Esophagus muscularis mucosa (tissue), 4 donors: ENCODE measurements at regions not wholly inside any gene's neighbourhood (a gene's known extent, or its start where the extent isn't known, plus 50 kb on each side); places are given as distances from the start of the nearest gene placed in this dataset.

Experiments used
- DNase-seq: peaks from one replicate; pipeline ENCODE4 v3.0.0-alpha.2; 2017; ENCODE audit errors: extremely low spot score
- H3K27ac ChIP-seq, 4 donors: fragments of 200-600 bp; sonication (generic); replicated peaks in 1 of 4; 1 replicate in 3 of 4; 2 replicates in 1 of 4; pipeline ENCODE4 v1.5.1; 2016 to 2019; ENCODE audit warnings: mild to moderate bottlenecking in 1 of 4
- H3K27me3 ChIP-seq, 4 donors: fragments of 200-600 bp; sonication (generic); one replicate each; pipeline versions ENCODE4 v1.5.1 to v1.6.0; 2016 to 2019
- H3K36me3 ChIP-seq, 4 donors: fragments of 200-600 bp; sonication (generic); one replicate each; pipeline ENCODE4 v1.5.1; 2016 to 2019
- H3K4me1 ChIP-seq, 4 donors: fragments of 200-600 bp; sonication (generic); one replicate each; pipeline ENCODE4 v1.5.1; 2016 to 2019
- H3K4me3 ChIP-seq, 4 donors: fragments of 200-600 bp; sonication (generic); 1 replicate in 2 of 4; 2 replicates in 2 of 4; pipeline ENCODE4 v1.5.1; 2016 to 2019; ENCODE audit warnings: mild to moderate bottlenecking in 4 of 4, moderate library complexity in 1 of 4
- H3K9me3 ChIP-seq, 4 donors: fragments of 200-600 bp; sonication (generic); 1 replicate in 3 of 4; 2 replicates in 1 of 4; pipeline ENCODE4 v1.5.1; 2016 to 2019
- EP300 ChIP-seq: sonication (generic); formaldehyde crosslinking; IDR thresholded peaks from one replicate; pipeline ENCODE4 v1.6.1; 2017; ENCODE audit warnings: antibody characterized with exemption
- POLR2A ChIP-seq: fragments of 450-650 bp; IDR thresholded peaks from one replicate; pipeline ENCODE4 v1.6.1; 2017; ENCODE audit warnings: antibody characterized with exemption, moderate library complexity, mild to moderate bottlenecking, low read depth
- POLR2AphosphoS5 ChIP-seq, 2 donors: sonication (generic); formaldehyde crosslinking; IDR thresholded peaks; one replicate each; pipeline ENCODE4 v1.6.1; 2017; ENCODE audit warnings: antibody characterized with exemption in 2 of 2
- WGBS: methylation state at CpG from one replicate; pipeline ENCODE4 v1.1.5; 2018; 5-methylcytosine and 5-hydroxymethylcytosine counted together
- intact Hi-C: fragments of 100-400 bp; cut with DNase I; formaldehyde crosslinking; loops from one replicate; pipeline ENCODE4 v1.15.1; 2023
- TF ChIP-seq, protein P1 (sequence below), 3 experiments: fragments of 200-600 bp in 2 of 3; fragments of 450-650 bp in 1 of 3; sonication (generic) in 2 of 3; IDR thresholded peaks; one replicate each; pipeline ENCODE4 v1.5.1; 2017 to 2019; ENCODE audit warnings: antibody characterized with exemption in 3 of 3, mild to moderate bottlenecking in 2 of 3, moderate library complexity in 1 of 3

GRCh38 chr6:140571145-140571544 is 1196.7 kb upstream of the CITED2 start:
- H3K27ac ChIP-seq: no peak overlapping the region
- intact Hi-C loops: no loop called here
- TF ChIP-seq EP300 (no peak), POLR2A (no peak), POLR2AphosphoS5 (IDR thresholded peaks at IDR 0.05) (no peak)
- TF ChIP-seq, protein P1, sequence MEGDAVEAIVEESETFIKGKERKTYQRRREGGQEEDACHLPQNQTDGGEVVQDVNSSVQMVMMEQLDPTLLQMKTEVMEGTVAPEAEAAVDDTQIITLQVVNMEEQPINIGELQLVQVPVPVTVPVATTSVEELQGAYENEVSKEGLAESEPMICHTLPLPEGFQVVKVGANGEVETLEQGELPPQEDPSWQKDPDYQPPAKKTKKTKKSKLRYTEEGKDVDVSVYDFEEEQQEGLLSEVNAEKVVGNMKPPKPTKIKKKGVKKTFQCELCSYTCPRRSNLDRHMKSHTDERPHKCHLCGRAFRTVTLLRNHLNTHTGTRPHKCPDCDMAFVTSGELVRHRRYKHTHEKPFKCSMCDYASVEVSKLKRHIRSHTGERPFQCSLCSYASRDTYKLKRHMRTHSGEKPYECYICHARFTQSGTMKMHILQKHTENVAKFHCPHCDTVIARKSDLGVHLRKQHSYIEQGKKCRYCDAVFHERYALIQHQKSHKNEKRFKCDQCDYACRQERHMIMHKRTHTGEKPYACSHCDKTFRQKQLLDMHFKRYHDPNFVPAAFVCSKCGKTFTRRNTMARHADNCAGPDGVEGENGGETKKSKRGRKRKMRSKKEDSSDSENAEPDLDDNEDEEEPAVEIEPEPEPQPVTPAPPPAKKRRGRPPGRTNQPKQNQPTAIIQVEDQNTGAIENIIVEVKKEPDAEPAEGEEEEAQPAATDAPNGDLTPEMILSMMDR (IDR thresholded peaks at IDR 0.05): no peak
- no peaks in the 10 kb centered on the region for H3K27me3 ChIP-seq
- H3K9me3 ChIP-seq: no peaks in the 10 kb centered on the region
- H3K4me3 ChIP-seq: no peak overlapping the region
- no peaks in the 10 kb centered on the region for H3K36me3 ChIP-seq
- no peak for DNase-seq
- H3K4me1 ChIP-seq: peaks cover 18 to 35% (median 28%) of the 10 kb centered on the region in 4 donors

- intact Hi-C loops: no loop called here
- DNase-seq: no peak
- WGBS: 61% methylated on average over 2 of the region's 2 CpGs
- TF ChIP-seq EP300 (no peak), POLR2A (no peak), POLR2AphosphoS5 (IDR thresholded peaks at IDR 0.05) (no peak)
- TF ChIP-seq, protein P1 (IDR thresholded peaks at IDR 0.05): no peak
- Histone ChIP-seq H3K36me3 (no peaks in the 10 kb centered on the region), H3K9me3 (no peaks in the 10 kb centered on the region), H3K27ac (peak overlapping the region; percentile 57 to 67 (median 60)), H3K4me3 (no peak overlapping the region), H3K27me3 (no peaks in the 10 kb centered on the region), H3K4me1 (peaks cover 20 to 33% (median 27%) of the 10 kb centered on the region in 4 donors)
Measured at GRCh38 chr6:140567466-140567865, 1193.0 kb upstream of the CITED2 start.

GRCh38 chr6:140566781-140567277 is 1192.4 kb upstream of the CITED2 start:
- TF ChIP-seq, protein P1 (IDR thresholded peaks at IDR 0.05): no peak
- TF ChIP-seq POLR2AphosphoS5 (IDR thresholded peaks at IDR 0.05) (no peak), POLR2A (no peak), EP300 (no peak)
- H3K27ac ChIP-seq: peak overlapping the region; percentile 57 to 67 (median 60)
- intact Hi-C loops: no loop called here
- H3K9me3 ChIP-seq: no peaks in the 10 kb centered on the region
- H3K27me3 ChIP-seq: no peaks in the 10 kb centered on the region
- no peak for DNase-seq
- peaks cover 14 to 26% (median 21%) of the 10 kb centered on the region in 4 donors for H3K4me1 ChIP-seq
- WGBS: 48% methylated on average over 1 of the region's 1 CpG
- no peak overlapping the region for H3K4me3 ChIP-seq
- H3K36me3 ChIP-seq: no peaks in the 10 kb centered on the region

DNA sequence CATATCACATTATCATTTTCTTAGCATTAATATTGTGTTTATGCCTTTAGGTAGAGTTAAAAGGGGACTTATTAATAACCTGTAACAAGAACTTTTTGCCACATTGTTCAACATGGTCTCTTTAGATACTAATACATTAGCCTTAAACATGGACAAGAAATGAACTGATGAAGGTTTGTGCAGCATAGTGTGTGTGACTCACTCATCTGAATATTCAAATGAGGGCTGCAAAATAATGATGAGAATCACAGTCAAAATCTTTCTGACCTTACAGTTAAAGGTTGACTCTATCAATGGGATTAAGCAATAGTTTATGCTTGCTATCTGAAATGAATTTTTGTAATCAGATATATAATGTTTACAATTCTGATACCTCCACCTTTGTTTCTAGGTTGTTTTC is 1189.3 kb upstream of the CITED2 start:
- no peak for DNase-seq
- H3K4me1 ChIP-seq: peaks cover 14 to 19% (median 16%) of the 10 kb centered on the region in 4 donors
- no peaks in the 10 kb centered on the region for H3K27me3 ChIP-seq
- no peaks in the 10 kb centered on the region for H3K36me3 ChIP-seq
- H3K9me3 ChIP-seq: no peaks in the 10 kb centered on the region
- intact Hi-C loops: no loop called here
- H3K4me3 ChIP-seq: no peak overlapping the region
- TF ChIP-seq POLR2AphosphoS5 (IDR thresholded peaks at IDR 0.05) (no peak), EP300 (no peak), POLR2A (no peak)
- TF ChIP-seq, protein P1 (IDR thresholded peaks at IDR 0.05): no peak
- H3K27ac ChIP-seq: no peak overlapping the region

GRCh38 chr6:140561701-140562100 is 1187.3 kb upstream of the CITED2 start:
- Histone ChIP-seq H3K9me3 (no peaks in the 10 kb centered on the region), H3K4me3 (no peak overlapping the region), H3K36me3 (no peaks in the 10 kb centered on the region), H3K27me3 (no peaks in the 10 kb centered on the region), H3K4me1 (peaks cover 6 to 8% (median 7%) of the 10 kb centered on the region in 4 donors), H3K27ac (no peak overlapping the region)
- TF ChIP-seq EP300: no peak
- TF ChIP-seq POLR2A: no peak
- TF ChIP-seq, protein P1 (IDR thresholded peaks at IDR 0.05): no peak
- no peak for TF ChIP-seq POLR2AphosphoS5 (IDR thresholded peaks at IDR 0.05)
- 83% methylated on average over 2 of the region's 2 CpGs for WGBS
- intact Hi-C loops: no loop called here
- no peak for DNase-seq
